ENCODE measurements at regions not wholly inside any gene's neighbourhood (a gene's known extent, or its start where the extent isn't known, plus 50 kb on each side); places are given as distances from the start of the nearest gene placed in this dataset.

DNA sequence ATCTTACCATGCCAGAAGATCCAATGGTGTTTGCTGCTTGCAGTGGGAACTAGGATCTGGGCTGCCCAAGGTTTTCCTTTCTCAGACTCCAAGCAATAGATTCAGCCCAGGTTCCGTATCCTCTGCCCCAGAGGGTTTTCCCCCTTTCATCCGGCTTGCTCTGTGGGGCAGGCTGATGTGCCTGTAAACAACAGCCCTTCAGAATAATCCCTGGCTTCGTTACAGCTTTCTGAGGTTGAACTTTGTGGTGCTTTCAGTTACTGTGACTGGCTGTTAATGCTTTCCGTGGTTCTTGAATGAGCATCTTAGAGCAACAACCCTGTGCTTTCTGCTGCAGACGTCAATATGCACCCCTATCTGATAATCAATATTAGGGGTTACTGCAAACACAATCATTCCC, 400.4 kb downstream of the BTBD3 start:
- TF ChIP-seq, protein P1, sequence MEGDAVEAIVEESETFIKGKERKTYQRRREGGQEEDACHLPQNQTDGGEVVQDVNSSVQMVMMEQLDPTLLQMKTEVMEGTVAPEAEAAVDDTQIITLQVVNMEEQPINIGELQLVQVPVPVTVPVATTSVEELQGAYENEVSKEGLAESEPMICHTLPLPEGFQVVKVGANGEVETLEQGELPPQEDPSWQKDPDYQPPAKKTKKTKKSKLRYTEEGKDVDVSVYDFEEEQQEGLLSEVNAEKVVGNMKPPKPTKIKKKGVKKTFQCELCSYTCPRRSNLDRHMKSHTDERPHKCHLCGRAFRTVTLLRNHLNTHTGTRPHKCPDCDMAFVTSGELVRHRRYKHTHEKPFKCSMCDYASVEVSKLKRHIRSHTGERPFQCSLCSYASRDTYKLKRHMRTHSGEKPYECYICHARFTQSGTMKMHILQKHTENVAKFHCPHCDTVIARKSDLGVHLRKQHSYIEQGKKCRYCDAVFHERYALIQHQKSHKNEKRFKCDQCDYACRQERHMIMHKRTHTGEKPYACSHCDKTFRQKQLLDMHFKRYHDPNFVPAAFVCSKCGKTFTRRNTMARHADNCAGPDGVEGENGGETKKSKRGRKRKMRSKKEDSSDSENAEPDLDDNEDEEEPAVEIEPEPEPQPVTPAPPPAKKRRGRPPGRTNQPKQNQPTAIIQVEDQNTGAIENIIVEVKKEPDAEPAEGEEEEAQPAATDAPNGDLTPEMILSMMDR (IDR thresholded peaks at IDR 0.05; ENCODE audit: borderline replicate concordance, insufficient read depth, low read depth, low read length) = no peak
- no peak overlapping the region for H3K4me3 ChIP-seq (ENCODE audit: low read depth, low read length)

- no peak overlapping the region for H3K4me3 ChIP-seq (ENCODE audit: low read depth, low read length)
- TF ChIP-seq, protein P1 (IDR thresholded peaks at IDR 0.05; ENCODE audit: borderline replicate concordance, insufficient read depth, low read depth, low read length) = no peak
These were observed 404.0 kb downstream of the BTBD3 start for GRCh38 chr20:12321736-12322135.

- TF ChIP-seq, protein P1 (IDR thresholded peaks at IDR 0.05; ENCODE audit: borderline replicate concordance, insufficient read depth, low read depth, low read length) = no peak
- H3K4me3 ChIP-seq (ENCODE audit: low read depth, low read length) = no peak overlapping the region
These were observed 409.5 kb downstream of the BTBD3 start for GRCh38 chr20:12327205-12327604.

GRCh38 chr20:12331236-12331635, 413.5 kb downstream of the BTBD3 start:
- TF ChIP-seq, protein P1 (IDR thresholded peaks at IDR 0.05; ENCODE audit: borderline replicate concordance, insufficient read depth, low read depth, low read length) = no peak
- no peak overlapping the region for H3K4me3 ChIP-seq (ENCODE audit: low read depth, low read length)

DNA sequence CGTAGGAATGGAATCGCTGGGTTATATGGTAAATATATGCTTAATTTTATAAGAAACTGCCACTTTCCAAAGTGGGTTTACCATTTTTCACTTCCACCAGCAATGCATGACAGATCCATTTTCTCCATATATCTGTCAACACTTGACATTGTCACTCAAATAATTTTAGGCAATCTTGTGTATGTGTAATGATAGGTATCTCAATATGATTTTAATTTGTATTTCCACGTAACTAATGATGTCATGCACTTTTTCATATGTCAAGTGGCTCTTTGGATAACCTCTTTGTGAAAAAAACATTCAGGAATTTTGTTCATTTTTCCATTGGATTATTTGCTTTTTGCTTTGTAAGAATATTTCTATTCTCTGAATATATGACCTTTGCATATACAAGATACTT, 419.9 kb downstream of the BTBD3 start:
- H3K4me3 ChIP-seq (ENCODE audit: low read depth, low read length) = no peak overlapping the region
- TF ChIP-seq, protein P1 (IDR thresholded peaks at IDR 0.05; ENCODE audit: borderline replicate concordance, insufficient read depth, low read depth, low read length) = no peak

- H3K4me3 ChIP-seq (ENCODE audit: low read depth, low read length) = no peak overlapping the region
- TF ChIP-seq, protein P1 (IDR thresholded peaks at IDR 0.05; ENCODE audit: borderline replicate concordance, insufficient read depth, low read depth, low read length) = no peak
These were observed 428.3 kb downstream of the BTBD3 start for GRCh38 chr20:12345978-12346377.

- TF ChIP-seq, protein P1 (IDR thresholded peaks at IDR 0.05; ENCODE audit: borderline replicate concordance, insufficient read depth, low read depth, low read length) = no peak
These were observed 436.1 kb downstream of the BTBD3 start for GRCh38 chr20:12353842-12354241.

More at GRCh38 chr20:12353842-12354241, 436.1 kb downstream of the BTBD3 start:
- H3K4me3 ChIP-seq (ENCODE audit: low read depth, low read length) = no peak overlapping the region

Measured in GM12875 (cell line).